ENCODE measurements at regions not wholly inside any gene's neighbourhood (a gene's known extent, or its start where the extent isn't known, plus 50 kb on each side); places are given as distances from the start of the nearest gene placed in this dataset.

GRCh38 chr22:48748860-48749554 lies 1078.7 kb downstream of the BRD1 start:
- no peaks in the 10 kb centered on the region for H3K4me1 ChIP-seq (ENCODE audit: insufficient read depth, poor library complexity, severe bottlenecking)
- no peak overlapping the region for H3K27ac ChIP-seq (ENCODE audit: poor library complexity, severe bottlenecking)
- no peaks in the 10 kb centered on the region for H3K36me3 ChIP-seq (ENCODE audit: low read depth)
- ATAC-seq (ENCODE audit: low read depth) = no peak
- no peak for TF ChIP-seq CTCF (IDR thresholded peaks at IDR 0.05; ENCODE audit: poor library complexity, severe bottlenecking)
- H3K4me3 ChIP-seq (ENCODE audit: severe bottlenecking) = no peak overlapping the region
- no peaks in the 10 kb centered on the region for H3K9me3 ChIP-seq (ENCODE audit: severe bottlenecking)
- DNase-seq (ENCODE audit: low spot score) = no peak
- H3K27me3 ChIP-seq (ENCODE audit: insufficient read depth, poor library complexity, severe bottlenecking) = no peaks in the 10 kb centered on the region

GRCh38 chr22:48748113-48748859 lies 1079.4 kb downstream of the BRD1 start:
- no peak overlapping the region for H3K4me3 ChIP-seq (ENCODE audit: severe bottlenecking)
- no peak for TF ChIP-seq CTCF (IDR thresholded peaks at IDR 0.05; ENCODE audit: poor library complexity, severe bottlenecking)
- H3K27me3 ChIP-seq (ENCODE audit: insufficient read depth, poor library complexity, severe bottlenecking) = no peaks in the 10 kb centered on the region
- DNase-seq (ENCODE audit: low spot score) (no peak), ATAC-seq (ENCODE audit: low read depth) (no peak)
- no peaks in the 10 kb centered on the region for H3K36me3 ChIP-seq (ENCODE audit: low read depth)
- H3K27ac ChIP-seq (ENCODE audit: poor library complexity, severe bottlenecking) = no peak overlapping the region
- H3K4me1 ChIP-seq (ENCODE audit: insufficient read depth, poor library complexity, severe bottlenecking) = no peaks in the 10 kb centered on the region
- no peaks in the 10 kb centered on the region for H3K9me3 ChIP-seq (ENCODE audit: severe bottlenecking)

DNA sequence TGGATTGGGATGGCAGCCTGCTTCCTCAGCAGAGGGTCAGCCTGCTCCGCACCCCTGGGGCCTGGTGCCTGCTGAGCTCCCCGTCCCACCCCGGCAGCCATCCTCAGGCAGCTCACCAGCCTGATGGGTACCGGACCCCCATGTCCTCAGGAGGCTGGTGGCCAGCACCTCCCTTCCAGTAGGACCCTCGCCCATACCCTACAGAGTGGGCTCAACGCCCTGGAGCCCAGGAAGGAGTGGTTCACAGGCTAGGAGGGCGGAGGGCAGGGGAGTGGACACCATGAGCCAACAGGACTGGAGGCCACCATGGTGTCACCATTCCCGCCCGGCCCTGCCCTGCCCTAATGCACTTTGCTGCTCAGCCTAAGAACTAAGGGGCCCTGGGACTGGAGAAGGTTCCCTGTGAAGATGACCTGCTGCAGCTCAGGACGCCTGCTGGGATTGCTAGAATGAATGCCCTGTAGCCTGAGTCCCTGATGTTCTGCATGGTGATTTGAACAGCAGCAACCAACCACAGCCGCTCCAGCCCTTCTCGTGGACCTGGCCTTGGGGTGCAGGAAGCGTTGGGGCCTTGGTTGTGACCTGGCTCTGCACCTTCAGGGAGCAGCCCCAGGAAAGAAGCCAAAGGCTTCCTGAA lies 1080.8 kb downstream of the BRD1 start:
- no peaks in the 10 kb centered on the region for H3K9me3 ChIP-seq (ENCODE audit: severe bottlenecking)
- ATAC-seq (ENCODE audit: low read depth) (no peak), DNase-seq (ENCODE audit: low spot score) (no peak)
- H3K27ac ChIP-seq (ENCODE audit: poor library complexity, severe bottlenecking) = no peak overlapping the region
- no peaks in the 10 kb centered on the region for H3K27me3 ChIP-seq (ENCODE audit: insufficient read depth, poor library complexity, severe bottlenecking)
- no peak for TF ChIP-seq CTCF (IDR thresholded peaks at IDR 0.05; ENCODE audit: poor library complexity, severe bottlenecking)
- H3K4me1 ChIP-seq (ENCODE audit: insufficient read depth, poor library complexity, severe bottlenecking) = no peaks in the 10 kb centered on the region
- no peak overlapping the region for H3K4me3 ChIP-seq (ENCODE audit: severe bottlenecking)
- no peaks in the 10 kb centered on the region for H3K36me3 ChIP-seq (ENCODE audit: low read depth)

DNA sequence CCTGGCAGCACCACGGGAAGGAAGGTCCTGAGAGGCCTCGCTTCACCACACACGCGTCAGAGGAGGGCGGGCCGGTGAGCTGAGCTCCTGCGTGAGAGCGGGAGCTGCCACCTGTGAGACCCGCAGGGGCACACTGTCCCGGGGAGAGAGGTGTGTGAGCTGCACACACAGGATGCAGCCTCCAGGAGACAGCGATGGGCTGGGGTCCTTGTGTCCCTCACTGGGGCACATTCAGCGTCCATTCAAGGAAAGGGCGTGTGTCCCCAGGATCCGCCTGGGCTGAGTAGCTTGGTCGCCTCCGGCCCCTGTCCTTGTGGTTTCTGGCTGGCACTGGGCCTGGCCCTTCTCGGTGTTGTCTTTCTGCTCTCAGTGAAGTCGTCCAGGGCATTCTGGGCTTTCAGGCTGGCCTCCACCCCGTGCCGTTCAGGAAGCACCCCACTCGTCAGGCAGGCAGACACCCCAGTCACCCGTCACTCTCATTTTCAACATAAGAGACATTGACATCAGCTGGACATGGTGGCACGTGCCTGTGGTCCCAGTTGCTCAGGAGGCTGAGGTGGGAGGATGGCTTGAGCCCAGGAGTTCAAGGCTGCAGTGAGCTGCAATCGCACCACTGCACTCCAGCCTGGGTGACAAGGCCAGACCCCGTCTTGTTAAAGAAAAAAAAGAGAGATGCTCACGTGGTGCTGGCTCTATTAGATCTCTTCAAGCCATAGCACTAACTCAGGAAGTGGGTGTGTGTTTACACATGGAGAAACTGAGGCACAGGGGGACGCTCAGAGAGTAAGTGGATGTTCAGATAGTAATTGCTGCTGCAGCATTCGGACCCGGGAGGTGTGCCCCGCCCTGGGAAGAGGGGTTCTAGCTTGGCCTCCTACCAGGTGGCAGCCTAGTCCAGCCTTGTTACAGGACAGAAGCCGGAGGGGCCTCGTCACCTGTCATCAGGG lies 1081.6 kb downstream of the BRD1 start:
- Histone ChIP-seq H3K36me3 (ENCODE audit: low read depth) (no peaks in the 10 kb centered on the region), H3K9me3 (ENCODE audit: severe bottlenecking) (no peaks in the 10 kb centered on the region), H3K27ac (ENCODE audit: poor library complexity, severe bottlenecking) (no peak overlapping the region), H3K27me3 (ENCODE audit: insufficient read depth, poor library complexity, severe bottlenecking) (no peaks in the 10 kb centered on the region), H3K4me3 (ENCODE audit: severe bottlenecking) (no peak overlapping the region), H3K4me1 (ENCODE audit: insufficient read depth, poor library complexity, severe bottlenecking) (no peaks in the 10 kb centered on the region)
- no peak for DNase-seq (ENCODE audit: low spot score)
- ATAC-seq (ENCODE audit: low read depth) = no peak
- no peak for TF ChIP-seq CTCF (IDR thresholded peaks at IDR 0.05; ENCODE audit: poor library complexity, severe bottlenecking)
